ENCODE measurements at regions not wholly inside any gene's neighbourhood (a gene's known extent, or its start where the extent isn't known, plus 50 kb on each side); places are given as distances from the start of the nearest gene placed in this dataset.

GRCh38 chr4:144318797-144319196, 178.3 kb upstream of the GYPA start:
- Histone ChIP-seq H3K4me3 (no peak overlapping the region), H3K4me1 (replicated peaks) (no peaks in the 10 kb centered on the region), H3K36me3 (no peaks in the 10 kb centered on the region), H3K27ac (no peak overlapping the region), H3K27me3 (replicated peaks) (no peaks in the 10 kb centered on the region), H3K9me3 (replicated peaks) (no peaks in the 10 kb centered on the region; the same call in 1 of the 2 replicates)
- no peak for DNase-seq (ENCODE audit: low read depth in 1 of 2, low spot score in 2 of 2)

- no peaks in the 10 kb centered on the region for H3K27me3 ChIP-seq (replicated peaks)
- no peak overlapping the region for H3K4me3 ChIP-seq
- H3K9me3 ChIP-seq (replicated peaks) = no peaks in the 10 kb centered on the region
- H3K36me3 ChIP-seq = no peaks in the 10 kb centered on the region
- H3K4me1 ChIP-seq (replicated peaks) = no peaks in the 10 kb centered on the region
- DNase-seq (ENCODE audit: low read depth in 1 of 2, low spot score in 2 of 2) = no peak
- no peak overlapping the region for H3K27ac ChIP-seq
Observed at GRCh38 chr4:144336633-144337032, 196.1 kb upstream of the GYPA start.

GRCh38 chr4:144338148-144338547, 197.6 kb upstream of the GYPA start:
- no peaks in the 10 kb centered on the region for H3K27me3 ChIP-seq (replicated peaks)
- no peak overlapping the region for H3K27ac ChIP-seq
- DNase-seq (ENCODE audit: low read depth in 1 of 2, low spot score in 2 of 2) = no peak
- no peaks in the 10 kb centered on the region for H3K9me3 ChIP-seq (replicated peaks)
- H3K36me3 ChIP-seq = no peaks in the 10 kb centered on the region
- H3K4me1 ChIP-seq (replicated peaks) = no peaks in the 10 kb centered on the region
- H3K4me3 ChIP-seq = no peak overlapping the region

GRCh38 chr4:144338834-144339233, 198.3 kb upstream of the GYPA start:
- Histone ChIP-seq H3K36me3 (no peaks in the 10 kb centered on the region), H3K27me3 (replicated peaks) (no peaks in the 10 kb centered on the region), H3K9me3 (replicated peaks) (no peaks in the 10 kb centered on the region), H3K4me3 (no peak overlapping the region), H3K27ac (no peak overlapping the region), H3K4me1 (replicated peaks) (no peaks in the 10 kb centered on the region)
- DNase-seq (ENCODE audit: low read depth in 1 of 2, low spot score in 2 of 2) = no peak

- Histone ChIP-seq H3K4me3 (no peak overlapping the region), H3K27ac (no peak overlapping the region), H3K4me1 (replicated peaks) (no peaks in the 10 kb centered on the region), H3K9me3 (replicated peaks) (no peaks in the 10 kb centered on the region), H3K27me3 (replicated peaks) (no peaks in the 10 kb centered on the region), H3K36me3 (no peaks in the 10 kb centered on the region)
- DNase-seq (ENCODE audit: low read depth in 1 of 2, low spot score in 2 of 2) = no peak
Observed at GRCh38 chr4:144340931-144341330, 200.4 kb upstream of the GYPA start.

- Histone ChIP-seq H3K36me3 (no peaks in the 10 kb centered on the region), H3K27me3 (replicated peaks) (no peaks in the 10 kb centered on the region), H3K9me3 (replicated peaks) (no peaks in the 10 kb centered on the region), H3K4me1 (replicated peaks) (no peaks in the 10 kb centered on the region), H3K4me3 (no peak overlapping the region), H3K27ac (no peak overlapping the region)
- no peak for DNase-seq (ENCODE audit: low read depth in 1 of 2, low spot score in 2 of 2)
Observed at GRCh38 chr4:144342949-144343760, 202.6 kb upstream of the GYPA start.

GRCh38 chr4:144347121-144347520, 206.6 kb upstream of the GYPA start:
- Histone ChIP-seq H3K4me3 (no peak overlapping the region), H3K27me3 (replicated peaks) (no peaks in the 10 kb centered on the region), H3K36me3 (no peaks in the 10 kb centered on the region), H3K4me1 (replicated peaks) (peaks cover 12% of the 10 kb centered on the region), H3K9me3 (replicated peaks) (no peaks in the 10 kb centered on the region), H3K27ac (no peak overlapping the region)
- no peak for DNase-seq (ENCODE audit: low read depth in 1 of 2, low spot score in 2 of 2)

- Histone ChIP-seq H3K36me3 (no peaks in the 10 kb centered on the region), H3K27ac (no peak overlapping the region), H3K27me3 (replicated peaks) (no peaks in the 10 kb centered on the region), H3K9me3 (replicated peaks) (no peaks in the 10 kb centered on the region), H3K4me3 (no peak overlapping the region), H3K4me1 (replicated peaks) (peaks cover 36% of the 10 kb centered on the region)
- DNase-seq (ENCODE audit: low read depth in 1 of 2, low spot score in 2 of 2) = peak in 1 of 2 experiments; percentile 18
Observed at GRCh38 chr4:144350706-144351105, 210.2 kb upstream of the GYPA start.

GRCh38 chr4:144351306-144351705, 210.8 kb upstream of the GYPA start:
- Histone ChIP-seq H3K27me3 (replicated peaks) (no peaks in the 10 kb centered on the region), H3K9me3 (replicated peaks) (no peaks in the 10 kb centered on the region), H3K27ac (no peak overlapping the region), H3K4me3 (no peak overlapping the region), H3K4me1 (replicated peaks) (peaks cover 41% of the 10 kb centered on the region), H3K36me3 (no peaks in the 10 kb centered on the region)
- DNase-seq (ENCODE audit: low read depth in 1 of 2, low spot score in 2 of 2) = no peak

GRCh38 chr4:144353292-144353691, 212.8 kb upstream of the GYPA start:
- Histone ChIP-seq H3K27me3 (replicated peaks) (no peaks in the 10 kb centered on the region), H3K4me1 (replicated peaks) (peaks cover 55% of the 10 kb centered on the region), H3K36me3 (no peaks in the 10 kb centered on the region), H3K4me3 (no peak overlapping the region), H3K27ac (no peak overlapping the region), H3K9me3 (replicated peaks) (no peaks in the 10 kb centered on the region)
- DNase-seq (ENCODE audit: low read depth in 1 of 2, low spot score in 2 of 2) = no peak

GRCh38 chr4:144355811-144356757, 215.6 kb upstream of the GYPA start:
- no peak overlapping the region for H3K4me3 ChIP-seq

GRCh38 chr4:144356941-144357381, 216.4 kb upstream of the GYPA start:
- Histone ChIP-seq H3K27ac (peak overlapping the region; percentile 82), H3K4me1 (replicated peaks) (peaks cover 57% of the 10 kb centered on the region), H3K36me3 (no peaks in the 10 kb centered on the region), H3K27me3 (replicated peaks) (no peaks in the 10 kb centered on the region), H3K4me3 (no peak overlapping the region), H3K9me3 (replicated peaks) (no peaks in the 10 kb centered on the region)
- DNase-seq (ENCODE audit: low read depth in 1 of 2, low spot score in 2 of 2) = peak; percentile 91 to 95

More at GRCh38 chr4:144355811-144356757, 215.6 kb upstream of the GYPA start:
- Histone ChIP-seq H3K27me3 (replicated peaks) (no peaks in the 10 kb centered on the region), H3K27ac (peak overlapping the region; percentile 82), H3K4me1 (replicated peaks) (peaks cover 62% of the 10 kb centered on the region), H3K36me3 (no peaks in the 10 kb centered on the region), H3K9me3 (replicated peaks) (no peaks in the 10 kb centered on the region)
- DNase-seq (ENCODE audit: low read depth in 1 of 2, low spot score in 2 of 2) = peak; percentile 98 to 99

GRCh38 chr4:144357975-144358374, 217.5 kb upstream of the GYPA start:
- peak overlapping the region; percentile 82 for H3K27ac ChIP-seq
- H3K4me3 ChIP-seq = no peak overlapping the region
- H3K36me3 ChIP-seq = no peaks in the 10 kb centered on the region
- no peaks in the 10 kb centered on the region for H3K27me3 ChIP-seq (replicated peaks)
- H3K4me1 ChIP-seq (replicated peaks) = peaks cover 47% of the 10 kb centered on the region
- H3K9me3 ChIP-seq (replicated peaks) = no peaks in the 10 kb centered on the region
- DNase-seq (ENCODE audit: low read depth in 1 of 2, low spot score in 2 of 2) = peak in 1 of 2 experiments; percentile 12
